HepG2 (cell line): ENCODE measurements at regions not wholly inside any gene's neighbourhood (a gene's known extent, or its start where the extent isn't known, plus 50 kb on each side); places are given as distances from the start of the nearest gene placed in this dataset.

Experiments used
- ATAC-seq: fragments of 200-7000 bp; cut with Tn5 transposase; 3 replicates; pipeline ENCODE4 v1.9.1; 2020; ENCODE audit warnings: mild to moderate bottlenecking, moderate library complexity
- BruUV-seq: library from RNA; stranded (reverse); fragments of 400-500 nt; replicated peaks from 2 replicates; lab custom pipeline; 2021; lab: Mats Ljungman, UMichigan
- CTCF ChIA-PET: fragments of 300-600 bp; formaldehyde crosslinking; extraction: SDS; loops from one replicate; lab custom pipeline; 2021; ENCODE audit warnings: low total read pairs, inconsistent platforms, low intra/inter-chr PET ratio; lab: Yijun Ruan, JAX
- POLR2A ChIA-PET: fragments of 350-600 bp; sonication (Branson Sonifier 250); formaldehyde crosslinking; loops from one replicate; lab custom pipeline; 2020; ENCODE audit warnings: antibody characterized with exemption, inconsistent platforms; lab: Yijun Ruan, JAX
- DNase-seq: peaks from one replicate; pipeline ENCODE4 v3.0.0-alpha.2; 2015; ENCODE audit warnings: low spot score
- FAIRE-seq: peaks from 3 replicates; lab custom pipeline; 2011; peaks lifted over from hg19 to GRCh38; lab: Jason Lieb, UNC
- H2AFZ ChIP-seq: one replicate; pipeline ENCODE4 v1.6.1; 2011; ENCODE audit warnings: low read length, inconsistent platforms
- H3K27ac ChIP-seq: fragments of 300-600 bp; 3 replicates; pipeline ENCODE4 v1.8.0; 2011; ENCODE audit warnings: mixed run types, mild to moderate bottlenecking, mixed read lengths, low read length, inconsistent platforms; ENCODE audit not compliant: insufficient read depth; ENCODE audit errors: extremely low read length
- H3K27me3 ChIP-seq, 2 experiments: fragments of 200-600 bp in 1 of 2; 2 replicates in 1 of 2; 3 replicates in 1 of 2; pipeline versions ENCODE4 v1.6.0 to v1.8.0; 2011; ENCODE audit warnings: low read length in 2 of 2, mild to moderate bottlenecking in 2 of 2, moderate library complexity in 2 of 2, inconsistent platforms in 1 of 2; ENCODE audit not compliant: insufficient read depth in 2 of 2, control insufficient read depth in 1 of 2
- H3K36me3 ChIP-seq, 2 experiments: fragments of 200-600 bp in 1 of 2; replicated peaks in 1 of 2; 2 replicates in 1 of 2; 3 replicates in 1 of 2; pipeline versions ENCODE4 v1.5.1 to v1.8.0; 2011; ENCODE audit warnings: low read length in 2 of 2, inconsistent platforms in 1 of 2; ENCODE audit not compliant: insufficient read depth in 2 of 2, control insufficient read depth in 1 of 2
- H3K4me1 ChIP-seq: 2 replicates; pipeline ENCODE4 v1.5.1; 2012; ENCODE audit warnings: low read length, inconsistent platforms; ENCODE audit not compliant: insufficient read depth
- H3K4me2 ChIP-seq: 2 replicates; pipeline ENCODE4 v1.6.0; 2011; ENCODE audit warnings: low read depth, low read length, inconsistent platforms
- H3K4me3 ChIP-seq, 3 experiments: fragments of 200-600 bp in 1 of 3; sonication (generic), shearing (Covaris generic) in 1 of 3; replicated peaks in 1 of 3; 2 replicates each; pipeline ENCODE4 v1.5.1; 2011 to 2016; ENCODE audit warnings: low read length in 3 of 3, inconsistent platforms in 2 of 3, low read depth in 2 of 3, mild to moderate bottlenecking in 2 of 3, control low read depth in 1 of 3, mixed read lengths in 1 of 3; ENCODE audit not compliant: insufficient read depth in 1 of 3
- H3K79me2 ChIP-seq: one replicate; pipeline ENCODE4 v1.6.1; 2011; ENCODE audit warnings: low read length, inconsistent platforms; ENCODE audit not compliant: insufficient read depth
- H3K9ac ChIP-seq: 2 replicates; pipeline ENCODE4 v1.6.0; 2011; ENCODE audit warnings: mild to moderate bottlenecking, low read depth, low read length, inconsistent platforms; ENCODE audit not compliant: insufficient read depth
- H3K9me3 ChIP-seq: 2 replicates; pipeline ENCODE4 v1.5.1; 2012; ENCODE audit warnings: mild to moderate bottlenecking, low read length
- H4K20me1 ChIP-seq: 2 replicates; pipeline ENCODE4 v1.6.0; 2011; ENCODE audit warnings: inconsistent platforms, mild to moderate bottlenecking, low read length, moderate library complexity; ENCODE audit not compliant: insufficient read depth
- ARID3A ChIP-seq: IDR thresholded peaks from 2 replicates; pipeline ENCODE4 v1.6.1; 2012; ENCODE audit warnings: low read depth, low read length, improper control_type of control experiment
- CREBL2 ChIP-seq: sonication (generic); formaldehyde crosslinking; IDR thresholded peaks from 2 replicates; pipeline ENCODE4 v1.8.1; 2023; ENCODE audit warnings: missing genetic modification reagents, mild to moderate bottlenecking, borderline replicate concordance
- ELK4 ChIP-seq: sonication (generic); formaldehyde crosslinking; IDR thresholded peaks from 2 replicates; pipeline ENCODE4 v1.9.0; 2021; ENCODE audit warnings: missing genetic modification reagents, borderline replicate concordance
- HMGA1 ChIP-seq: sonication (generic); formaldehyde crosslinking; conservative IDR thresholded peaks from 2 replicates; pipeline ENCODE4 v1.4.0; 2020; ENCODE audit warnings: missing genetic modification reagents
- HNF1A ChIP-seq, 2 experiments: sonication (generic) in 1 of 2; formaldehyde crosslinking in 1 of 2; IDR thresholded peaks; 2 replicates each; pipeline versions ENCODE4 v1.4.0 to v1.6.1; 2016 to 2020; ENCODE audit warnings: borderline replicate concordance in 1 of 2, low read depth in 1 of 2, mild to moderate bottlenecking in 1 of 2, missing genetic modification reagents in 1 of 2
- THAP9 ChIP-seq: sonication (generic); formaldehyde crosslinking; IDR thresholded peaks from 2 replicates; pipeline ENCODE4; 2020; ENCODE audit warnings: missing genetic modification reagents, mild to moderate bottlenecking, borderline replicate concordance
- ZNF256 ChIP-seq: sonication (generic); formaldehyde crosslinking; conservative IDR thresholded peaks from 2 replicates; pipeline ENCODE4 v1.4.0; 2020; ENCODE audit warnings: missing genetic modification reagents
- ZNF383 ChIP-seq: sonication (generic); formaldehyde crosslinking; IDR thresholded peaks from 2 replicates; pipeline ENCODE4 v1.4.0; 2020; ENCODE audit warnings: missing genetic modification reagents, mild to moderate bottlenecking, borderline replicate concordance
- ZNF605 ChIP-seq: sonication (generic); formaldehyde crosslinking; IDR thresholded peaks from 2 replicates; pipeline ENCODE4 v1.8.0; 2022; ENCODE audit warnings: mild to moderate bottlenecking, missing genetic modification reagents
- ZNF737 ChIP-seq: sonication (generic); formaldehyde crosslinking; IDR thresholded peaks from 2 replicates; pipeline ENCODE4 v1.5.0; 2020; ENCODE audit warnings: missing genetic modification reagents, mild to moderate bottlenecking, borderline replicate concordance
- WGBS: methylation state at CpG from one replicate; pipeline ENCODE4 v1.1.6; 2017; ENCODE audit warnings: low lambda C conversion rate; 5-methylcytosine and 5-hydroxymethylcytosine counted together
- in situ Hi-C: cut with HindIII; loops from 2 replicates; pipeline ENCODE4 v1.10.0; 2017; ENCODE audit warnings: low pct_unique_long_range_greater_than_20kb; ENCODE audit not compliant: extremely low pct_ligation_motif_present
- intact Hi-C: fragments of 100-400 bp; cut with micrococcal nuclease; formaldehyde crosslinking; loops from one replicate; pipeline ENCODE4 v1.10.0; 2022; ENCODE audit not compliant: unreplicated experiment

- no peak for TF ChIP-seq HNF1A (IDR thresholded peaks at IDR 0.05; ENCODE audit: low read depth)
- TF ChIP-seq HNF1A (CRISPR knock-in tag; IDR thresholded peaks at IDR 0.05; ENCODE audit: borderline replicate concordance) = no peak
- no peak for TF ChIP-seq ZNF737 (CRISPR knock-in tag)
- no peak for TF ChIP-seq ARID3A
- no peak for TF ChIP-seq CREBL2
- no peak for TF ChIP-seq ZNF605 (CRISPR knock-in tag)
- no peak for TF ChIP-seq ZNF256 (CRISPR knock-in tag)
These were observed 93.3 kb downstream of the TMEM174 start (continued) for GRCh38 chr5:73266176-73266738.

GRCh38 chr5:73265641-73266040, 92.6 kb downstream of the TMEM174 start:
- no peaks in the 10 kb centered on the region for H3K79me2 ChIP-seq
- intact Hi-C loops (no loop called here), in situ Hi-C loops (no loop called here)
- H3K36me3 ChIP-seq = no peaks in the 10 kb centered on the region
- H3K27me3 ChIP-seq = peaks cover 0 to 51% of the 10 kb centered on the region in 2 experiments
- no peak overlapping the region for H3K9ac ChIP-seq
- CTCF ChIA-PET = no interaction called here
- ATAC-seq = no peak
- no peak overlapping the region for H3K4me2 ChIP-seq
- H3K4me1 ChIP-seq = no peaks in the 10 kb centered on the region
- DNase-seq = no peak
- FAIRE-seq = no peak
- H2AFZ ChIP-seq = no peak overlapping the region
- 0% methylated on average over 3 of the region's 3 CpGs for WGBS
- POLR2A ChIA-PET = no interaction called here
- no peak overlapping the region for H3K4me3 ChIP-seq
- no peaks in the 10 kb centered on the region for H3K9me3 ChIP-seq
- no peaks in the 10 kb centered on the region for H4K20me1 ChIP-seq
- no TSS peak for BruUV-seq
- no peak overlapping the region for H3K27ac ChIP-seq
- no peak for TF ChIP-seq ZNF383
- no peak for TF ChIP-seq ELK4 (CRISPR knock-in tag)
- no peak for TF ChIP-seq THAP9
- no peak for TF ChIP-seq HMGA1
